Endodermal cell (in vitro differentiated cells): ENCODE measurements at regions not wholly inside any gene's neighbourhood (a gene's known extent, or its start where the extent isn't known, plus 50 kb on each side); places are given as distances from the start of the nearest gene placed in this dataset.

ENCODE experiments used
- DNase-seq: peaks from one replicate; pipeline ENCODE4 v3.0.0-alpha.2; 2017
- H3K27ac ChIP-seq: 2 replicates; pipeline ENCODE4 v1.5.1; 2013; ENCODE audit warnings: mild to moderate bottlenecking, low read depth, low read length, moderate library complexity
- H3K27me3 ChIP-seq: 2 replicates; pipeline ENCODE4 v1.6.1; 2013; ENCODE audit warnings: mild to moderate bottlenecking, low read length, moderate library complexity; ENCODE audit not compliant: insufficient read depth, control insufficient read depth, poor library complexity, severe bottlenecking
- H3K36me3 ChIP-seq: 2 replicates; pipeline ENCODE4 v1.7.0; 2013; ENCODE audit warnings: mild to moderate bottlenecking, low read length, moderate library complexity; ENCODE audit not compliant: control insufficient read depth, insufficient read depth
- H3K4me1 ChIP-seq: one replicate; pipeline ENCODE4 v1.7.0; 2013; ENCODE audit warnings: low read length; ENCODE audit not compliant: control insufficient read depth, insufficient read depth
- H3K4me3 ChIP-seq: 2 replicates; pipeline ENCODE4 v1.5.1; 2013; ENCODE audit warnings: mild to moderate bottlenecking, low read length, moderate library complexity
- H3K9ac ChIP-seq: 2 replicates; pipeline ENCODE4 v1.6.1; 2013; ENCODE audit warnings: mild to moderate bottlenecking, low read length, moderate library complexity; ENCODE audit not compliant: poor library complexity, severe bottlenecking; ENCODE audit errors: extremely low read depth
- H3K9me3 ChIP-seq: 2 replicates; pipeline ENCODE4 v1.6.1; 2013; ENCODE audit warnings: mild to moderate bottlenecking, low read length, moderate library complexity; ENCODE audit not compliant: control insufficient read depth
- H3K27ac Mint-ChIP-seq: 2 replicates; pipeline ENCODE4 v1.8.0; 2020; ENCODE audit warnings: mixed read lengths
- H3K27me3 Mint-ChIP-seq: 2 replicates; pipeline ENCODE4 v1.8.0; 2021; ENCODE audit warnings: mild to moderate bottlenecking, mixed read lengths; ENCODE audit not compliant: insufficient read depth
- H3K36me3 Mint-ChIP-seq: 2 replicates; pipeline ENCODE4 v1.8.0; 2020; ENCODE audit warnings: low read depth, mixed read lengths
- H3K4me1 Mint-ChIP-seq: 2 replicates; pipeline ENCODE4 v1.8.0; 2020; ENCODE audit warnings: mixed read lengths
- H3K4me3 Mint-ChIP-seq: 2 replicates; pipeline ENCODE4 v1.8.0; 2020; ENCODE audit warnings: mild to moderate bottlenecking, moderate library complexity, mixed read lengths
- H3K9me3 Mint-ChIP-seq: 2 replicates; pipeline ENCODE4 v1.8.0; 2020; ENCODE audit warnings: mild to moderate bottlenecking, mixed read lengths
- WGBS, 2 experiments: methylation state at CpG; one replicate each; pipeline versions ENCODE4 v1.1.5 to v1.1.7; 2013; ENCODE audit warnings: missing lambda C conversion rate in 2 of 2, mixed read lengths in 1 of 2; ENCODE audit not compliant: insufficient coverage in 1 of 2, insufficient read length in 1 of 2; 5-methylcytosine and 5-hydroxymethylcytosine counted together
- TF ChIP-seq, protein P1 (sequence below): fragments of 200-600 bp; sonication (generic); conservative IDR thresholded peaks from 2 replicates; pipeline ENCODE4 v1.5.0; 2021; ENCODE audit warnings: antibody characterized with exemption, mild to moderate bottlenecking

DNA sequence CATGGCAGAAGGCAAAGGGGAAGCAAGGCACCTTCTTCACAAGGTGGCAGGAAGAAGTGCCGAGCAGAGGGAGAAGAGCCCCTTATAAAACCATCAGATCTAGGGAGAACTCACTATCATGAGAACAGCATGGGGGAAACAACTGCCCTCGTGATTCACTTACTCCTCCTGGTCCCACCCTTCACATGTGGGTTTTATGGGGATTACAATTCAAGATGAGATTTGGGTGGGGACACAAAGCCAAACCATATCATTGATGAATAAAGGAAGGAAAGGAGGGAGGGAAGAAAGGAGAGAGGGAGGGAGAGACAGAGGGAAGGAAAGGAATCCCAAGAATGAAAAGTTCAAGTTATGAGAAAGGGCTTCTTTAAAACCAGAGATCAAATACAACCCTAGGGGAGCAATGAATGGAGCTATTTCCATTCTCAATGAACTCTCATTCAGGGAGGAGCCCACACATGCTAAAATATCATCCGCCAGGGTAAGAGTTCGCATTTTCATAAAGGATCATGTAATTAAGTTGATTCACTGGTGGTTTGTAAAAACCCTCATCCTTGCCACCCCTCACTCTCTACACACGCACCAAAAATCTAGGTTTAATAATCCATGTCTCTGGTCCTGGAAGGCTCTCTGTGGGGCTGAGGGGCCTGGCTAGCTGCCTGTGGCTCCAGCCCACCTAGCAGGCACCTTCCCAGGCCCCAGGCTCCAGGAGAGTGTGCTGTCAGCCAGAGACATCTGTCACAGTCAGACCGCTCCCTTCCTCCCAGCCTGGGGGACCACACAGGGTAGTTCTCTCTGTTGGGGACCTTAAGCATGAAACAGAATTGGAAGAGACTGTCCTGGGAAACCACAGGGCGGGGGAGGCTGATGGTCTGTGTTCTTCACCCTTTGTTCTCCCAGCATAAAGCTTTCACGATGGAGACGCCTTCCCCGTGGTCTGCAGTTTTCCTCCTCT, 94.0 kb downstream of the CCDC185 start:
- Mint-ChIP-seq H3K9me3 (no peaks in the 10 kb centered on the region), H3K4me3 (no peak overlapping the region), H3K4me1 (peaks cover 5% of the 10 kb centered on the region), H3K27me3 (peaks cover 8% of the 10 kb centered on the region), H3K36me3 (no peaks in the 10 kb centered on the region), H3K27ac (no peak overlapping the region)
- H3K27ac ChIP-seq = no peak overlapping the region
- H3K4me1 ChIP-seq = no peaks in the 10 kb centered on the region
- no peaks in the 10 kb centered on the region for H3K36me3 ChIP-seq
- WGBS, 2 experiments = 63 to 85% methylated on average over 6 to 10 of the region's 10 CpGs
- H3K27me3 ChIP-seq = no peaks in the 10 kb centered on the region
- TF ChIP-seq, protein P1, sequence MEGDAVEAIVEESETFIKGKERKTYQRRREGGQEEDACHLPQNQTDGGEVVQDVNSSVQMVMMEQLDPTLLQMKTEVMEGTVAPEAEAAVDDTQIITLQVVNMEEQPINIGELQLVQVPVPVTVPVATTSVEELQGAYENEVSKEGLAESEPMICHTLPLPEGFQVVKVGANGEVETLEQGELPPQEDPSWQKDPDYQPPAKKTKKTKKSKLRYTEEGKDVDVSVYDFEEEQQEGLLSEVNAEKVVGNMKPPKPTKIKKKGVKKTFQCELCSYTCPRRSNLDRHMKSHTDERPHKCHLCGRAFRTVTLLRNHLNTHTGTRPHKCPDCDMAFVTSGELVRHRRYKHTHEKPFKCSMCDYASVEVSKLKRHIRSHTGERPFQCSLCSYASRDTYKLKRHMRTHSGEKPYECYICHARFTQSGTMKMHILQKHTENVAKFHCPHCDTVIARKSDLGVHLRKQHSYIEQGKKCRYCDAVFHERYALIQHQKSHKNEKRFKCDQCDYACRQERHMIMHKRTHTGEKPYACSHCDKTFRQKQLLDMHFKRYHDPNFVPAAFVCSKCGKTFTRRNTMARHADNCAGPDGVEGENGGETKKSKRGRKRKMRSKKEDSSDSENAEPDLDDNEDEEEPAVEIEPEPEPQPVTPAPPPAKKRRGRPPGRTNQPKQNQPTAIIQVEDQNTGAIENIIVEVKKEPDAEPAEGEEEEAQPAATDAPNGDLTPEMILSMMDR = no peak
- H3K4me3 ChIP-seq = no peak overlapping the region
- H3K9me3 ChIP-seq = no peaks in the 10 kb centered on the region
- H3K9ac ChIP-seq = no peak overlapping the region
- peak; percentile 62 for DNase-seq

DNA sequence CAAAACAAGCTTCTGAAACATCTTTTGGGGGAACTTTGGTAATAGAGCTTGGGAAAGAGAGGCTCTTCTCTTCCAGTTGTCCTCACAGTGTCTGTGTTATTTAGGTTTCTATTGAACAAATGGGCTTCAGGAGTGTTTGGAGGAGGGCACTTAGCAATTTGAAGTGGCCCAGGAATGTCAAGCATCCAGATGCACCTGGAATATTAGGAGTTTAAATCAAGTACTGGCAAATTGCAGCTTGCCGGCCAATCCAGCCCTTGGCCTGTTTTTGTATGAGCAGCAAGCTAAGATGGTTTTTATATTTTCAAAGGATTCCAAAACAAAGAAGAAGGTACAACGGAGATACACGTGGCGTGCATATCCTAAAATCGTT, 94.7 kb downstream of the CCDC185 start:
- TF ChIP-seq, protein P1 = no peak
- Histone ChIP-seq H3K4me1 (no peaks in the 10 kb centered on the region), H3K9ac (no peak overlapping the region), H3K4me3 (no peak overlapping the region), H3K27me3 (no peaks in the 10 kb centered on the region), H3K27ac (no peak overlapping the region), H3K9me3 (no peaks in the 10 kb centered on the region), H3K36me3 (no peaks in the 10 kb centered on the region)
- DNase-seq = no peak
- no peaks in the 10 kb centered on the region for H3K9me3 Mint-ChIP-seq
- H3K4me1 Mint-ChIP-seq = peaks cover 5% of the 10 kb centered on the region
- 90 to 93% methylated on average over 5 of the region's 5 CpGs for WGBS, 2 experiments
- peaks cover 8% of the 10 kb centered on the region for H3K27me3 Mint-ChIP-seq
- H3K36me3 Mint-ChIP-seq = no peaks in the 10 kb centered on the region
- H3K27ac Mint-ChIP-seq = no peak overlapping the region
- H3K4me3 Mint-ChIP-seq = no peak overlapping the region

DNA sequence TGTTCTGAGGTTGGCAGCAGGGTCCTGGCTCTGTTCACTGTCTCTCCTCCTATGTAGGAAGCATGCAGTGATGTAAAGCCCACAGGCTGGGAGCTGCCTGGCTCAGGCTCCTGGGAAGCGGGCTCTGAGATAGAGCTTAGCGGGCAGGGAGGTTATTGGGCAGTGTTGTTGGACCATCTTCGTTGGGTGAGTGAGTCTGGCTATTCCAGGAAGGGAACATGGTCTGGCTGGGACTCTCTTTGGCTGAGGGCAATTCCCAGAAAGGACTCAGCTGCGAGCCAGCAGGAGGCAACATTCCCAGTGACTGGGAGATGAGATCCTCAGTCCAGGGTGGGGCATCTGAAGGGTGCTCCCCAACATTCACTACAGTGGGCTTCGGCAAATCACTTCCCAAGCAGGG, 96.2 kb downstream of the CCDC185 start:
- TF ChIP-seq, protein P1 = no peak
- H3K27me3 ChIP-seq = no peaks in the 10 kb centered on the region
- no peaks in the 10 kb centered on the region for H3K4me1 ChIP-seq
- no peaks in the 10 kb centered on the region for H3K9me3 ChIP-seq
- H3K4me3 ChIP-seq = no peak overlapping the region
- no peaks in the 10 kb centered on the region for H3K9me3 Mint-ChIP-seq
- H3K36me3 ChIP-seq = no peaks in the 10 kb centered on the region
- no peak overlapping the region for H3K4me3 Mint-ChIP-seq
- H3K27ac ChIP-seq = no peak overlapping the region
- peaks cover 5% of the 10 kb centered on the region for H3K4me1 Mint-ChIP-seq
- H3K27ac Mint-ChIP-seq = no peak overlapping the region
- no peaks in the 10 kb centered on the region for H3K36me3 Mint-ChIP-seq
- 92 to 96% methylated on average over 3 to 5 of the region's 5 CpGs for WGBS, 2 experiments
- H3K9ac ChIP-seq = no peak overlapping the region
- peaks cover 8% of the 10 kb centered on the region for H3K27me3 Mint-ChIP-seq
- no peak for DNase-seq
